BLaER1 treated with 17β-estradiol and CSF1 and Interleukin-3, amounts not matched to agents 10 nM and 100 nM (cell line): ENCODE measurements at regions not wholly inside any gene's neighbourhood (a gene's known extent, or its start where the extent isn't known, plus 50 kb on each side); places are given as distances from the start of the nearest gene placed in this dataset.

ENCODE experiments used
- H3K27ac ChIP-seq, 11 experiments: shearing (Covaris generic); formaldehyde crosslinking; 2 replicates each; pipeline ENCODE4 v1.8.1; 2022
- H3K27me3 ChIP-seq, 11 experiments: shearing (Covaris generic); formaldehyde crosslinking; 2 replicates each; pipeline ENCODE4 v1.8.1; 2022
- H3K36me3 ChIP-seq, 11 experiments: shearing (Covaris generic); formaldehyde crosslinking; 2 replicates each; pipeline ENCODE4 v1.8.1; 2022
- H3K4me1 ChIP-seq, 10 experiments: shearing (Covaris generic); formaldehyde crosslinking; 2 replicates each; pipeline ENCODE4 v1.8.1; 2022
- H3K4me2 ChIP-seq, 11 experiments: shearing (Covaris generic); formaldehyde crosslinking; 2 replicates each; pipeline ENCODE4 v1.8.1; 2022
- H3K4me3 ChIP-seq, 10 experiments: shearing (Covaris generic); formaldehyde crosslinking; 2 replicates each; pipeline ENCODE4 v1.8.1; 2022
- H3K9ac ChIP-seq, 11 experiments: shearing (Covaris generic); formaldehyde crosslinking; 2 replicates each; pipeline ENCODE4 v1.8.1; 2022
- H3K9me3 ChIP-seq, 11 experiments: shearing (Covaris generic); formaldehyde crosslinking; replicated peaks in 1 of 11; 2 replicates each; pipeline ENCODE4 v1.8.1; 2022
- H4K20me1 ChIP-seq, 11 experiments: shearing (Covaris generic); formaldehyde crosslinking; 2 replicates each; pipeline ENCODE4 v1.8.1; 2022
- Cebpa-rat ChIP-seq, 11 experiments: shearing (Covaris generic); IDR thresholded peaks; 2 replicates each; pipeline ENCODE4 v1.8.1; 2022

DNA sequence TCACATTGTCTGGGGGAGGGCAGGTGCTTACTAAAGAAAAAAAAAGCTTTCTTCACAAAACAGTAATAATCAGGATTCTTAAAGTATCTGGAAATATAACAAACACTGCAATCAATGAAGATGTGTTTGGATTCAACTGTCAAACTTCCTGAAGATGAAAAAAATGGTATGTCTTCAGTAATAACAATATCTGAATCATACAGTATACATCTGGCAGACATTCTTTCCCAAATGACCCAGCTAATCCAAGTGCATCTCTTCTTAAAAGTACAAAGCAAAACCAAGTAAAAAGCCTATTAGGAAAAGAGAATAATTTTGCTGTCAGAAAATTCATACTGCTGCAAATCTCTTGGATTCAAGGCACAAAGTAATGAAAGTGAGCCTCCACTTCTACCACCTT lies 145.0 kb upstream of the MCTP2 start:
- H4K20me1 ChIP-seq: no peaks in the 10 kb centered on the region
- no peaks in the 10 kb centered on the region for H3K9me3 ChIP-seq
- no peak overlapping the region for H3K27ac ChIP-seq
- TF ChIP-seq Cebpa-rat (IDR thresholded peaks at IDR 0.05): no peak
- no peaks in the 10 kb centered on the region for H3K36me3 ChIP-seq
- H3K9ac ChIP-seq: no peak overlapping the region
- peaks cover 0 to 17% (median 11%) of the 10 kb centered on the region in 10 experiments; a peak in 17 of 20 replicates for H3K4me1 ChIP-seq
- H3K4me3 ChIP-seq: no peak overlapping the region
- H3K27me3 ChIP-seq: no peaks in the 10 kb centered on the region
- no peak overlapping the region for H3K4me2 ChIP-seq

DNA sequence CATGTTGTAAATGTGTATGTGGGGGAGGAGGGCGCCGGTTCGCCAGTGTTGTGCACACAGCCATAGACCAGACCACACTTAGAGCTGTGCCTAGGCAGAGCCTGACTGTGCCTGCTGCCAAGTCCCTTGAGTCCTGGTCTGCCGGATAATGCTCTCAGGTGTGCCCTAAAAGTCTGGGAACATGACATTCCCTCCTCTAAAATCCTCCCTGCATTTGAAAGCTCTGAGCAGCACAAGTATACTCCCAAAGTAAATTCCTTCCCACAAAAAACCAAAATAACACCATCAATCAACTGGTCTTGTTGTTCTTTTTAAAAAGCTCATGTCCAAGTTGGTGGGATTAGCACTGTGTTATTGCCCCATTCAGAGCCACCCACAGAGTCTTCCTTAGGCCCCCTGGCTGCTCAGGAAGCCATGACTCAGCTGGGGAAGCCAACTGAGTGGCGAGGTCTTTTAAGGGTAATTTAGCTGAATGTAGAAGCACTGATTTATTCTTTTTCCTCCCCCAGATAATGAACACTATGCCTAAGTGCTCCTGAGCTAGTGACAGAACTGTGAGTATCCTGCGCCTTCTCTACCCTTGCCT lies 147.8 kb upstream of the MCTP2 start:
- Histone ChIP-seq H3K36me3 (no peaks in the 10 kb centered on the region), H3K27me3 (no peaks in the 10 kb centered on the region), H4K20me1 (no peaks in the 10 kb centered on the region), H3K9ac (no peak overlapping the region), H3K9me3 (no peaks in the 10 kb centered on the region), H3K4me2 (peak overlapping the region; percentile 6 to 63 (median 51); a peak in 18 of 22 replicates), H3K27ac (peak overlapping the region in 2 of 11 experiments; percentile 11 to 31; a peak in 2 of 22 replicates), H3K4me1 (peaks cover 18 to 35% (median 28%) of the 10 kb centered on the region in 10 experiments), H3K4me3 (no peak overlapping the region)
- TF ChIP-seq Cebpa-rat (IDR thresholded peaks at IDR 0.05): no peak

DNA sequence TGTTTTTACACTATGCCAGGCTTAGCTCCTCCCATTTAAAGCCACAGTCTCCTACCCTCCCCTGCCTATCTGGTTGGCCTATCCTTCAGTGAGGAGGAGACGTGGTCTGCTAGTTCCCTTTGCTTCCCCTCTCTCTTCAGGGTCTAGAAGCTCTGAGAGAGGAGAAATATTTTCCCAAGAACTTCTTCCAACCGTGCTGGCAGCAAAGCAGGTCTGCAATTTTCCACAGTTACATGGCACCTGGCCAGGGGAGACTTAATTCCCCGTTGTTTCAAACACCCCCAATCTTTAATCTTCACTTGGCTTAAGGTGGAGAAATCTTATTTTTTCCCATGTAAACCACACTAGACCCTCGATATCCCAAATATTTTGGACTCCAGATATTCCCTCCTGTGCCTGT lies 149.5 kb upstream of the MCTP2 start:
- H3K4me1 ChIP-seq: peaks cover 21 to 37% (median 29%) of the 10 kb centered on the region in 10 experiments
- no peak overlapping the region for H3K4me3 ChIP-seq
- H4K20me1 ChIP-seq: no peaks in the 10 kb centered on the region
- no peaks in the 10 kb centered on the region for H3K9me3 ChIP-seq
- H3K27ac ChIP-seq: no peak overlapping the region
- no peak for TF ChIP-seq Cebpa-rat (IDR thresholded peaks at IDR 0.05)
- H3K9ac ChIP-seq: no peak overlapping the region
- peak overlapping the region in 5 of 11 experiments; percentile 32 to 65 (median 48); a peak in 1 of 22 replicates for H3K4me2 ChIP-seq
- H3K27me3 ChIP-seq: no peaks in the 10 kb centered on the region
- no peaks in the 10 kb centered on the region for H3K36me3 ChIP-seq

DNA sequence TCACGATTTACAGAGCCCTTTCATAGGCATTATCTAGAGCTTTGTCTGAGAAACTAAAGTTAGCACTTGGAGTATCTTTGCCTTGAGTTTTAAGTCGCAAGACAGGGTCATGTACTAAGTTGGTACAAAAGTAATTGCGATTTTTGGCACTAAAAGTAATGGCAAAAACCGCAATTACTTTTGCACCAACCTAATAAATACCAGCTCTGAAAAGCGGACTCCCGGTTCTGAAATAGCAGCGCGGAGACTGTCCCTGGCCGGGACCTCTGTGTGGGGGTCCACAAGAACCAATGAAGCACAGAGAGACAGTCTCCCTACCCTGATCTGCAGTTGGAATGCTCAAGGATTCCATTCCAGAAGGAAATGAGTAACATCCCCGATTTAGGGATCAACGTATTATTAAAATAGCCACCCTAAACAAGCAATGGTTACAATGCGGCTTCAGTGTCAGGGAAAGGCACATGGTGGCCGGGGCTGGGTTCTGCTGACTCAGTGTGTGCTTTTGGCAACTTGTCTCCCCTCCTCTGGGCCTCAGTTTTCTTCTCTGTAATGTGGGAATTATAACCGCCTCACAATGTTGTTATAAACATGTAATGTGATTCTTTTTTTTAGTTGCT lies 150.3 kb upstream of the MCTP2 start:
- H3K27me3 ChIP-seq: no peaks in the 10 kb centered on the region
- no peaks in the 10 kb centered on the region for H3K9me3 ChIP-seq
- H3K4me2 ChIP-seq: peak overlapping the region; percentile 6 to 65 (median 40); a peak in 20 of 22 replicates
- no peaks in the 10 kb centered on the region for H3K36me3 ChIP-seq
- H3K27ac ChIP-seq: peak overlapping the region in 1 of 11 experiments; percentile 29; a peak in 3 of 22 replicates
- peaks cover 21 to 37% (median 29%) of the 10 kb centered on the region in 10 experiments for H3K4me1 ChIP-seq
- no peaks in the 10 kb centered on the region for H4K20me1 ChIP-seq
- H3K9ac ChIP-seq: 0 out of 22 replicates have a peak overlapping the region, but pooled peaks of 1 of the 11 experiments have one; percentile 9
- no peak for TF ChIP-seq Cebpa-rat (IDR thresholded peaks at IDR 0.05)
- H3K4me3 ChIP-seq: no peak overlapping the region

DNA sequence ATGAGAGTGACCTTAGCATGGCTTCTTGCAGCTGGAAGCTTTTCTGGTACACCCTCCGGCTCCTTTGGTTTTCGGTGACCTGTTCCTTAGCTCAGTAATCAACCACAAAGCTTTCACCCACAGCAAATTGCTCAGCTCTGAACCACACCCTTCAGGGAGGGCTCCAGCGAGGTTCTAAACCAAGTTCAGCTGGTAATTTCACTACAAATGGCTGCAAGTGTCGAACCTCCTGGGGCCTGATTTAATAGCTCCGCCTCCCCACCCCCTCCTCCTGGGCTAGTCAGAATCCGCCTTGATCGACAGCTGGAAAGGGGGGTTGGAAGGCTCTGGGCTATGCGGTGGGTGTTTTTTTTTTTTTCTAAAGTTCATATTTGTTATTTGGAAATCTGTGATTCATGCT lies 150.9 kb upstream of the MCTP2 start:
- peak overlapping the region; percentile 6 to 65 (median 40); a peak in 21 of 22 replicates for H3K4me2 ChIP-seq
- H3K36me3 ChIP-seq: no peaks in the 10 kb centered on the region
- no peaks in the 10 kb centered on the region for H4K20me1 ChIP-seq
- no peak for TF ChIP-seq Cebpa-rat (IDR thresholded peaks at IDR 0.05)
- H3K27ac ChIP-seq: peak overlapping the region in 1 of 11 experiments; percentile 29; a peak in 3 of 22 replicates
- H3K4me3 ChIP-seq: no peak overlapping the region
- no peaks in the 10 kb centered on the region for H3K9me3 ChIP-seq
- no peaks in the 10 kb centered on the region for H3K27me3 ChIP-seq
- H3K4me1 ChIP-seq: peaks cover 21 to 38% (median 29%) of the 10 kb centered on the region in 10 experiments
- peak overlapping the region in 1 of 11 experiments; percentile 9; a peak in 1 of 22 replicates for H3K9ac ChIP-seq

DNA sequence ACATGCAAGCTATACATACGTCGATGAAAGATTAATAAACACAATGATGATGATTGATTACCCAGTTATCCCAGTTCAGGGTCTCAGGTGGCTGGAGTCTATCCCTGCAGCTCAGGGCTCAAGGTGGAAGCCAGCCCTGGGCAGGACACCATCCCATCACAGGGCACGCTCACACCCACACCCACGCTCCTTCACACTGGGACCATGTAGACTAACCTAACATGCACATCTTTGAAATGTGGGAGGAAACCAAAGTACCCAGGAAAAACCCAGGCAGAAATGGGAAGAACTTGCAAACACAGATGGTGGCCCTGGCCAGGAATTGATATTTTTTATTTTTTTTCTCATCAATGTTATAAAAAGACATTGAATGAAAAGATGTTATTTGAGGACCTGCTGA lies 151.4 kb upstream of the MCTP2 start:
- no peaks in the 10 kb centered on the region for H4K20me1 ChIP-seq
- no peak overlapping the region for H3K9ac ChIP-seq
- no peak for TF ChIP-seq Cebpa-rat (IDR thresholded peaks at IDR 0.05)
- no peaks in the 10 kb centered on the region for H3K27me3 ChIP-seq
- H3K27ac ChIP-seq: 0 out of 22 replicates have a peak overlapping the region, but pooled peaks of 1 of the 11 experiments have one; percentile 19
- no peaks in the 10 kb centered on the region for H3K36me3 ChIP-seq
- peak overlapping the region; percentile 6 to 65 (median 40); a peak in 21 of 22 replicates for H3K4me2 ChIP-seq
- H3K4me3 ChIP-seq: no peak overlapping the region
- H3K4me1 ChIP-seq: peaks cover 21 to 41% (median 29%) of the 10 kb centered on the region in 10 experiments
- no peaks in the 10 kb centered on the region for H3K9me3 ChIP-seq

DNA sequence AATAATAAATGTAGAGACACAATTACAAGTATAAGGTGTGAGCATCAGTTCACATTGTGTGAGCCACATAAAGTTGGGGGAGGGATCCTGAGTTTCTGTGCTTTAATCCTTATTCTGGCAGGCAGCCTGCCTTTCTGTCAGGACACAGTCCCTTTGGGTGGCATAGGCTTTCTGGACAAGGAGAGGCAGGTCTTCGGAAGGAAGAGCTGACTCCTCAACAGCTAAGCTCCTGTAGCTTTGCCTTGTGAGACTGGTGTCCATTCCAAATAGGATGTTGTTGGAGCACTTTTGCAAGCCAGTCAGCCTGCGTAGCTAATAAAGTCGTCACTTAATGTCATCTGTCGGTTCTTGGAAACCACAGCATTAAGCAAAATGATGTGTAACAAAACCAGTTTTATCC lies 151.9 kb upstream of the MCTP2 start:
- H3K9me3 ChIP-seq: no peaks in the 10 kb centered on the region
- no peaks in the 10 kb centered on the region for H4K20me1 ChIP-seq
- H3K4me3 ChIP-seq: no peak overlapping the region
- H3K4me2 ChIP-seq: peak overlapping the region in 4 of 11 experiments; percentile 11 to 48 (median 34); a peak in 4 of 22 replicates
- H3K27me3 ChIP-seq: no peaks in the 10 kb centered on the region
- no peak overlapping the region for H3K9ac ChIP-seq
- no peak for TF ChIP-seq Cebpa-rat (IDR thresholded peaks at IDR 0.05)
- H3K36me3 ChIP-seq: no peaks in the 10 kb centered on the region
- H3K4me1 ChIP-seq: peaks cover 21 to 41% (median 29%) of the 10 kb centered on the region in 10 experiments
- H3K27ac ChIP-seq: 0 out of 22 replicates have a peak overlapping the region, but pooled peaks of 2 of the 11 experiments have one; percentile 19 to 23

DNA sequence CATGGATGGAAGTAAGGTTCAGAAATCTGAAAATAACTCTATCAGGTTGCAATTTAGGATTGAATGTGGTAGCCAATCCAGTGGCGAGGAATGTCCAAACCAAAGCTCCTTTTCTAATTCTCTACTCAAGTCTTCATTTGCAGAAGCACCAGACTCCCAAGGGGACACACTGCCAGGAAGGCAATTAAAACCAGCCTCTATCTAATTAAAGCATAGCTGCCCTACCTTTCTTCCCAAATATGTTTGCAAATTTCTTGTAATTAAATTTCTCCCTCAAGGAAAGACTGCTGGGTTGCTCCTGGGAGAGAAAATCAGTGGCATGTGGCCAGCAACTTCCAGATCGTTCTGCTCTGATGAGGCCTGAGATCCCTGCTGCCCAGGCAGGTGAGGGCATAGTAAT lies 153.4 kb upstream of the MCTP2 start:
- no peak overlapping the region for H3K4me3 ChIP-seq
- peaks cover 10 to 33% (median 20%) of the 10 kb centered on the region in 10 experiments for H3K4me1 ChIP-seq
- no peak overlapping the region for H3K27ac ChIP-seq
- no peaks in the 10 kb centered on the region for H3K36me3 ChIP-seq
- H3K9ac ChIP-seq: no peak overlapping the region
- 0 out of 22 replicates have a peak overlapping the region, but pooled peaks of 1 of the 11 experiments have one; percentile 14 for H3K4me2 ChIP-seq
- no peaks in the 10 kb centered on the region for H4K20me1 ChIP-seq
- H3K27me3 ChIP-seq: no peaks in the 10 kb centered on the region
- no peaks in the 10 kb centered on the region for H3K9me3 ChIP-seq
- TF ChIP-seq Cebpa-rat (IDR thresholded peaks at IDR 0.05): no peak

DNA sequence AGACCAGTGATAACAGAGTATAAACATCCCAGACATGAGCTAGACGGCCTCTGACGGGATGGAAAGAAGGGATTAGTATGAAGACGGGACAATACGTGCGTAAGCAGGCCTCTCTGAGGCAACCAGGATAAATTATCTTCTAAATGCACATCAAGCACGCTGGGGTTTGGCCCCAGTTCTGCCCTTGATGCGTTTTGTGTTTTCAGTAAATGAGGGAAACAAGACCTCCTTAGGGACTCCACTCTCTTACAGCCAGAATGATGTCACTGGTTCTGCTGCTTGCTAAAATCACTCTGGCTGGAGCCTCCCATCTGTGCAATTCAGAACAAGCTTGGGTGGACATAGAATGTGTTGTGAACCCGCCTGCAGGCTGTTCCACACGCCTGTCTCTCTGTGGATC lies 156.0 kb upstream of the MCTP2 start:
- Histone ChIP-seq H3K27ac (no peak overlapping the region), H3K4me2 (no peak overlapping the region), H4K20me1 (no peaks in the 10 kb centered on the region), H3K4me3 (no peak overlapping the region), H3K9ac (no peak overlapping the region), H3K9me3 (no peaks in the 10 kb centered on the region), H3K27me3 (no peaks in the 10 kb centered on the region), H3K36me3 (no peaks in the 10 kb centered on the region), H3K4me1 (peaks cover 11 to 33% (median 17%) of the 10 kb centered on the region in 10 experiments)
- no peak for TF ChIP-seq Cebpa-rat (IDR thresholded peaks at IDR 0.05)
